NCI-H2107 (cell line): ENCODE measurements at regions not wholly inside any gene's neighbourhood (a gene's known extent, or its start where the extent isn't known, plus 50 kb on each side); places are given as distances from the start of the nearest gene placed in this dataset.

ENCODE experiments used
- DNase-seq: peaks from one replicate; lab custom pipeline; 2025; lab: John Stamatoyannopoulos, UW

GRCh38 chr11:134476435-134477021 lies 64.5 kb upstream of the B3GAT1 start:
- DNase-seq = no peak

DNA sequence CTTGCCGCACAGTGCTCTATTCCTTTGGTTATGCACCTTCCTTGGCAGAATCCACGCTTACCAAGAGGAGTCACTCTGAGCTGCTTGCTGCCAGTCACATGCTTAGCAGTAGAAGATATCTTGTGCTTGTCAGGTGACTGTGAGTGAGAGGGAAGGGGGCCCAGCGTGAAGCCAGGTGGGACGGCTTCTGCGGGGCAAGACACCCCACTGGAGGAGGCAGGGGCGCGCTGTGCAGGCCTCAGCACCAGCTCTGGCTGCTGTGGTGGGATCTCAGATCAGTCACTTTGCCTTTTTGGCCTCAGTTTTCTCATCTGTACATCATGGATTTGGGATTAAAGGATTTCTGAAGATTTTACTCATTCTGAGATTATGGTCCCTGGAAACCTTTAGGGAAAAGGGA lies 63.9 kb upstream of the B3GAT1 start:
- DNase-seq = no peak

DNA sequence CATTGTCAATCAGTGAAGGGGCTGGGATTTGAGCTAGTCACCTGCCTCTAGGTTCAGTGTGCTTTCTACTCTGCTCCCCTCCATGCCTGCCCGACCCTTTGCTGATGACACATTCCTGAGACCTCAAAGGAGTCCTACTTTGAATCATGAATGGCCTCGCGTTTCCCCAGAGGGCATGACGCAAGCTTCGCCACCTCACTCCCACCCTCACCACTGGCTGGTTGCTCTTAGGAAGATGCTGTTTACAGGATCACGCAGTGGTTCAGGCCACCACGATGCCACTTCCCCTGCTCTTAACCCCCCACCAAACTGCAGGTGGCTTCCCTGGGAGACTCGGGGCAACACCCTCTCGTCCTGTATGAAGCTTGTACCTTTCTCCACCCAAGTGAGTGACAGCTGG lies 62.9 kb upstream of the B3GAT1 start:
- DNase-seq = no peak

GRCh38 chr11:134474070-134474860 lies 62.2 kb upstream of the B3GAT1 start:
- no peak for DNase-seq

- DNase-seq = no peak
These were observed 59.8 kb upstream of the B3GAT1 start for GRCh38 chr11:134471716-134472455.

GRCh38 chr11:134471087-134471715 lies 59.2 kb upstream of the B3GAT1 start:
- DNase-seq = no peak

DNA sequence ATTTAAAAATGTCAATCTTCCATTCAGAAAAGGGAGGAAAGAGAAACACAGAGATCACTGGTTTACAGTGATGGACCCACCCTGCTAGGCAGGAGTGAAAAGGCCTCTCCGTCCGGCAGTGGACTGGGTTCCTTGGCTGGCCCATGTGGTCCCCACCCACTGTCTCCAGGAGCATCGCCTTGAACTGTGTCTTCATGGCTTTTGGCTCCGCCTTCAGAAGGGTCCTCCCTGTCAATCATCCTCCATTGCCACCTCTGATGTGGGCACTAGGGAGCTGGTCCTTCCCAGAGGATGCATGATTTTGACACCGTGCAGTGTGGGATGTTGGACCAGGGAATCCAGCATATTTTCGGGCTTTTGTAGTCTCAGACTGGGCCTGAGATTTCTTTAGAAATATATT lies 58.2 kb upstream of the B3GAT1 start:
- DNase-seq = no peak

- DNase-seq = no peak
These were observed 57.6 kb upstream of the B3GAT1 start for GRCh38 chr11:134469627-134470026.

- DNase-seq = no peak
These were observed 56.8 kb upstream of the B3GAT1 start for GRCh38 chr11:134468796-134469195.

DNA sequence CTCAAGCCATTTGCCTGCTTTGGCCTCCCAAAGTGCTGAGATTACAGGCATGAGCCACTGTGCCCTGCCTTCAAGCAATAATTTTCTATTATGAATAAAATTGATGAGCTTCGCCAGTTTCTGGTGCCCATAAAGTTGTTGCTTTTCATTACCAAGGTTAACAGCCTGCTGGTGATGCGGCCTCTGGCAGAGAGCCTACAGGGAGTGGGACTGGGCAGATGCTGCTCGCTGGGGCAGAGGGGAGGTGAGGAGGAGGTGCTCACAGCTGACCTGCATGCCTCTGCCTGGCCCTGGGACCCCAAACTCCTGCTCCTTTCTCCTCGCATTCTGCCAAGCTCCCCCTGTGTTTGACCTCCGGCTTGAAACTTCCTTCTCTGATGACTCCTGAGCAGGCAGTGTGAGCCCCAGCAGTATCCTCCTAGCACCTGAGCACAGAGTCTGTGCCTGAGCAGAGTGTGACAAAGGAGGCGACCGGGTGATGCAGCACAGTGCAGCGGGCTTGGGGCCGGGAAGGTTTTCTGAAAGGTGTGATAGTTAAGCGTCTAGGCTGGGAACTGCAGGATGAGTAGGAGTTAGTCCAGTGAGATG lies 56.1 kb upstream of the B3GAT1 start:
- DNase-seq = no peak

GRCh38 chr11:134466610-134467567 lies 54.8 kb upstream of the B3GAT1 start:
- no peak for DNase-seq

DNA sequence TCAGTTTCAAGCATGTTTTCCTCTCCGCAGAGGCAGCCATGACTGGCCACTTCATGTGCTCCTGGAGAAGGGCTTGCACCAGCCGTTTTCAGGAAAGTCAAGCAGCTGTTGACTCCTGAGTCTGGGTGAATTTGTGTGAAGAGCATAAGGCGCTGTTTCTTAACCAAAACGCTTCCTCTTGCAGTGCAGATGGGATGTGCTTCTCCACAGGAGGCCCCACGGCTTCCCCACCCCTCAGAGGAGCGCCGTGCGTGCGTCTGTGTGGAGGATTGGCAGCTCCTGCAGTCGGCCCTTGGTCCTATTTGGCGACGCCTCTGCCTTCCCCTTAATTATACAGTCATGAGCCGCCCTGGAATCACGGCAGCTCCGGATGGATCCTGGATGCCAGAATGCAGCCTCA lies 54.1 kb upstream of the B3GAT1 start:
- DNase-seq = no peak

- no peak for DNase-seq
These were observed 53.1 kb upstream of the B3GAT1 start for GRCh38 chr11:134464981-134465730.

- DNase-seq = no peak
These were observed 52.2 kb upstream of the B3GAT1 start for GRCh38 chr11:134464196-134464595.

DNA sequence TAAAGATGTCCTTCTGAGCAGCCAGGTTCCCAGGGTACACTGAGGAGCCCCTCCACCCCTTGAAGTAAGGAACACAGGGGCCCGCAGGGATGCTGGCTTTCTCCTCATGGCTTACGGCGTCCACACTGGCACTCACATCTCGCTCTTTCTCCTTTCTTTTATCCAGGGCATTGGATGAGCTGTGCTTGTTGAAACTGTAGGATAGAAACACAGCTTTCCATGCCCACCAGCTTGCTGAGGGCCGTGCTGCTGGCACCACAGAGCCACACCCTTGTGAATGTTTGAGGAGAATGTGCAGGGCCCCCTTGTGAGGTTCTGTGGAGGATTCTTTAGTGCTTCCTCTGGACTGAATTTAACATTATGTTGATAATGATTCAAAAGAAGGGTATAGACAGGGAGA lies 51.7 kb upstream of the B3GAT1 start:
- DNase-seq = no peak
